Breast epithelium (tissue), 3 donors: ENCODE measurements at regions not wholly inside any gene's neighbourhood (a gene's known extent, or its start where the extent isn't known, plus 50 kb on each side); places are given as distances from the start of the nearest gene placed in this dataset.

Source experiments
- CTCF ChIP-seq, 3 donors: fragments of 450-650 bp; IDR thresholded peaks; one replicate each; pipeline ENCODE4 v1.5.1; 2016 to 2017; ENCODE audit warnings: antibody characterized with exemption in 3 of 3, mild to moderate bottlenecking in 3 of 3, moderate library complexity in 3 of 3
- POLR2A ChIP-seq: fragments of 450-650 bp; IDR thresholded peaks from one replicate; pipeline ENCODE4 v1.6.1; 2016; ENCODE audit warnings: antibody characterized with exemption, mild to moderate bottlenecking, moderate library complexity
- POLR2AphosphoS5 ChIP-seq, 3 donors: sonication (generic); formaldehyde crosslinking; IDR thresholded peaks; one replicate each; pipeline ENCODE4 v1.6.1; 2017; ENCODE audit warnings: antibody characterized with exemption in 3 of 3

DNA sequence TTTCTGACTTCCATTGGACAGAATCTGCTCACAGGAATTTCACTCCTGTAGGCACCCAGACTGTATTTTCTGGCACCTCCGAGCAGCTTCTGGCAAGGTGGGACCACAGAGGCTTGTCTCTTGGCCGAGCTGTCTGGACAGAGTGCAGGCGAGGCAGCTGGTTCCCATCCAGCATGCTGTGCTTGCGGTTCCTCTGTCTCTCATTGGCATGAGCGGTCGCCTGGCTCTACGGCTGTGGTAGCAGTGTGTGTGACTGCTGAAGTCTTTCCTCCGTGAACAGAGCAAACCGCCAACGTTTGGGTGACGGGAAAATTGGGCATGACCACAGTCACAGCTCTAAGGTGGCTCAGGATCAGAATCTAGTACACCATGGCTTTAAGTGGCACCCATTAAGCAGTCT lies 411.7 kb upstream of the NETO1 start:
- TF ChIP-seq CTCF (IDR thresholded peaks at IDR 0.05): no peak
- TF ChIP-seq POLR2A: no peak
- no peak for TF ChIP-seq POLR2AphosphoS5 (IDR thresholded peaks at IDR 0.05)
